ENCODE measurements at regions not wholly inside any gene's neighbourhood (a gene's known extent, or its start where the extent isn't known, plus 50 kb on each side); places are given as distances from the start of the nearest gene placed in this dataset.

DNA sequence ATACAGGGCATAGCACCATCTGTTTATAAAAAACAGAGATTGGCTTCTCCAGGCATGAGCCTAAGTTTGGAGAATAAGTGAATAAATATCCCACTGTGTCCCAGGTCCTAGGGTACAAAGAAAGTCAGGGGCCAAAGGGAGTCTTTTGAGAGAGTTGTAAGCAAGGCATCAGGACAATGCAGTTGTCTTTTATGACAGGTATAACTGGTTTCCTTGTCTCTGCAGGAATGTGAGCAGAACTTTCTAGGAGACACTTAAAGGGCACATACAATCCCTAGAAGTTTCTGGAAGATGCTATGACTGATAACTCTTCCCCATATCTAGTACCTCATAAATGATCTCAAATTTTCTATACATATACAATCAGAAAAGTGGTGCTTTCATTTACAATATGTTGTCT lies 245.6 kb upstream of the RGMB start:
- CTCF ChIA-PET: no interaction called here
- H3K27ac Mint-ChIP-seq (ENCODE audit: unreplicated experiment): no peak overlapping the region
- DNase-seq: no peak
- no TSS peak for BruUV-seq (replicated peaks)
- intact Hi-C loops (cut with micrococcal nuclease; ENCODE audit: unreplicated experiment): no loop called here
- TF ChIP-seq, protein P1, sequence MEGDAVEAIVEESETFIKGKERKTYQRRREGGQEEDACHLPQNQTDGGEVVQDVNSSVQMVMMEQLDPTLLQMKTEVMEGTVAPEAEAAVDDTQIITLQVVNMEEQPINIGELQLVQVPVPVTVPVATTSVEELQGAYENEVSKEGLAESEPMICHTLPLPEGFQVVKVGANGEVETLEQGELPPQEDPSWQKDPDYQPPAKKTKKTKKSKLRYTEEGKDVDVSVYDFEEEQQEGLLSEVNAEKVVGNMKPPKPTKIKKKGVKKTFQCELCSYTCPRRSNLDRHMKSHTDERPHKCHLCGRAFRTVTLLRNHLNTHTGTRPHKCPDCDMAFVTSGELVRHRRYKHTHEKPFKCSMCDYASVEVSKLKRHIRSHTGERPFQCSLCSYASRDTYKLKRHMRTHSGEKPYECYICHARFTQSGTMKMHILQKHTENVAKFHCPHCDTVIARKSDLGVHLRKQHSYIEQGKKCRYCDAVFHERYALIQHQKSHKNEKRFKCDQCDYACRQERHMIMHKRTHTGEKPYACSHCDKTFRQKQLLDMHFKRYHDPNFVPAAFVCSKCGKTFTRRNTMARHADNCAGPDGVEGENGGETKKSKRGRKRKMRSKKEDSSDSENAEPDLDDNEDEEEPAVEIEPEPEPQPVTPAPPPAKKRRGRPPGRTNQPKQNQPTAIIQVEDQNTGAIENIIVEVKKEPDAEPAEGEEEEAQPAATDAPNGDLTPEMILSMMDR (IDR thresholded peaks at IDR 0.05; ENCODE audit: unreplicated experiment): no peak
- no peaks in the 10 kb centered on the region for H3K4me1 Mint-ChIP-seq (ENCODE audit: low read depth, unreplicated experiment)
- H3K9me3 Mint-ChIP-seq (ENCODE audit: low read depth, unreplicated experiment): no peaks in the 10 kb centered on the region
- no peak overlapping the region for H3K4me3 Mint-ChIP-seq (ENCODE audit: low read depth, unreplicated experiment)
- H3K36me3 Mint-ChIP-seq (ENCODE audit: insufficient read depth, unreplicated experiment): no peaks in the 10 kb centered on the region
- H3K27me3 Mint-ChIP-seq (ENCODE audit: unreplicated experiment): no peaks in the 10 kb centered on the region

GRCh38 chr5:98529321-98529720 lies 244.1 kb upstream of the RGMB start:
- no peaks in the 10 kb centered on the region for H3K36me3 Mint-ChIP-seq (ENCODE audit: insufficient read depth, unreplicated experiment)
- H3K4me3 Mint-ChIP-seq (ENCODE audit: low read depth, unreplicated experiment): no peak overlapping the region
- TF ChIP-seq, protein P1 (IDR thresholded peaks at IDR 0.05; ENCODE audit: unreplicated experiment): no peak
- H3K27ac Mint-ChIP-seq (ENCODE audit: unreplicated experiment): no peak overlapping the region
- CTCF ChIA-PET: no interaction called here
- no peaks in the 10 kb centered on the region for H3K27me3 Mint-ChIP-seq (ENCODE audit: unreplicated experiment)
- BruUV-seq (replicated peaks): no TSS peak
- H3K9me3 Mint-ChIP-seq (ENCODE audit: low read depth, unreplicated experiment): no peaks in the 10 kb centered on the region
- intact Hi-C loops (cut with micrococcal nuclease; ENCODE audit: unreplicated experiment): no loop called here
- no peaks in the 10 kb centered on the region for H3K4me1 Mint-ChIP-seq (ENCODE audit: low read depth, unreplicated experiment)
- DNase-seq: no peak

DNA sequence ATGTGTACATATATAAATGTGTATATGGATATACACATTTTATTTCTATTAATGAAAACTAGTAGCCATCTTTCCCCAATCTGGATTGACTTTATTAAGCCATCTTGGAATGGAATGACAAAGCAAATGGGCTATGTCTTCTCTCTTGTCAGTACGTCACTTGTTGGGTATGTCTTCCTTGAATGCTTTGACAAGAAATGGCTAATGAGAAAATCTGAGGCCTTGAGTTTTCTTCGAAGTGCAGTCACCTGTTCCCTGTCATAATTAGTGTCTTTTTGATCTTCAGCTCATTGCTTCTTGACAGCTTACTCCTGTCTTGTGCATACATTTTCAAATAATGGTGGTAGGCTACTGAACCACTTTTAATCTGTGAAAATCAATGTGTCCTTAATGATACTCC lies 243.2 kb upstream of the RGMB start:
- no TSS peak for BruUV-seq (replicated peaks)
- DNase-seq: no peak
- CTCF ChIA-PET: no interaction called here
- Mint-ChIP-seq H3K9me3 (ENCODE audit: low read depth, unreplicated experiment) (no peaks in the 10 kb centered on the region), H3K27me3 (ENCODE audit: unreplicated experiment) (no peaks in the 10 kb centered on the region), H3K27ac (ENCODE audit: unreplicated experiment) (no peak overlapping the region), H3K4me1 (ENCODE audit: low read depth, unreplicated experiment) (no peaks in the 10 kb centered on the region), H3K36me3 (ENCODE audit: insufficient read depth, unreplicated experiment) (no peaks in the 10 kb centered on the region), H3K4me3 (ENCODE audit: low read depth, unreplicated experiment) (no peak overlapping the region)
- TF ChIP-seq, protein P1 (IDR thresholded peaks at IDR 0.05; ENCODE audit: unreplicated experiment): no peak
- intact Hi-C loops (cut with micrococcal nuclease; ENCODE audit: unreplicated experiment): no loop called here

- CTCF ChIA-PET: no interaction called here
- TF ChIP-seq, protein P1 (IDR thresholded peaks at IDR 0.05; ENCODE audit: unreplicated experiment): no peak
- Mint-ChIP-seq H3K27me3 (ENCODE audit: unreplicated experiment) (no peaks in the 10 kb centered on the region), H3K36me3 (ENCODE audit: insufficient read depth, unreplicated experiment) (no peaks in the 10 kb centered on the region), H3K27ac (ENCODE audit: unreplicated experiment) (no peak overlapping the region), H3K4me1 (ENCODE audit: low read depth, unreplicated experiment) (no peaks in the 10 kb centered on the region), H3K9me3 (ENCODE audit: low read depth, unreplicated experiment) (no peaks in the 10 kb centered on the region), H3K4me3 (ENCODE audit: low read depth, unreplicated experiment) (no peak overlapping the region)
- no peak for DNase-seq
- intact Hi-C loops (cut with micrococcal nuclease; ENCODE audit: unreplicated experiment): no loop called here
- BruUV-seq (replicated peaks): no TSS peak
Measured at GRCh38 chr5:98535901-98536300, 237.6 kb upstream of the RGMB start.

DNA sequence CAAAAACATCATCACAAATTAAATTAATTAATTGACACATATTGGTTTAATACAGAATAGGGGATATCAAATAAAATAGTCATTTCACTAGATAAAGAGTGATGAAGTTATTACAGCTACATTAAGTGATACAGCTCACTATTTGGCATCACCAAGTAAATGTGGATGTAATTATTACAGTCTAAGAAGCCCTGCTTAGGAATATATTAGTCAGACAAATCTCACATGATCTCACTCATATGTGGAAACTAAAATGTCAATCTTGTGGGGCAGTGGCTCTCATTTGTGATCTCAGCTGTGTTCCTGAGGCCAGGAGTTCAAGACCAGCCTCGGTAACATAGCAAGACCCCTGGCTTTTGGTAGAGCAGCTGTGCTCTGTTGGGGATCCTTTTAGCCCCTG lies 233.4 kb upstream of the RGMB start:
- Mint-ChIP-seq H3K9me3 (ENCODE audit: low read depth, unreplicated experiment) (peaks cover 9% of the 10 kb centered on the region), H3K4me1 (ENCODE audit: low read depth, unreplicated experiment) (no peaks in the 10 kb centered on the region), H3K4me3 (ENCODE audit: low read depth, unreplicated experiment) (no peak overlapping the region), H3K27me3 (ENCODE audit: unreplicated experiment) (no peaks in the 10 kb centered on the region), H3K36me3 (ENCODE audit: insufficient read depth, unreplicated experiment) (no peaks in the 10 kb centered on the region), H3K27ac (ENCODE audit: unreplicated experiment) (no peak overlapping the region)
- intact Hi-C loops (cut with micrococcal nuclease; ENCODE audit: unreplicated experiment): no loop called here
- no TSS peak for BruUV-seq (replicated peaks)
- CTCF ChIA-PET: no interaction called here
- DNase-seq: no peak
- TF ChIP-seq, protein P1 (IDR thresholded peaks at IDR 0.05; ENCODE audit: unreplicated experiment): no peak
